ENCODE measurements at regions not wholly inside any gene's neighbourhood (a gene's known extent, or its start where the extent isn't known, plus 50 kb on each side); places are given as distances from the start of the nearest gene placed in this dataset.

- Histone ChIP-seq H3K36me3 (no peaks in the 10 kb centered on the region), H3K4me1 (ENCODE audit: low read depth) (no peaks in the 10 kb centered on the region), H3K27ac (no peak overlapping the region), H3K9me3 (ENCODE audit: low read depth) (no peaks in the 10 kb centered on the region), H3K4me3 (no peak overlapping the region), H3K27me3 (peaks cover 4% of the 10 kb centered on the region)
- TF ChIP-seq, protein P1, sequence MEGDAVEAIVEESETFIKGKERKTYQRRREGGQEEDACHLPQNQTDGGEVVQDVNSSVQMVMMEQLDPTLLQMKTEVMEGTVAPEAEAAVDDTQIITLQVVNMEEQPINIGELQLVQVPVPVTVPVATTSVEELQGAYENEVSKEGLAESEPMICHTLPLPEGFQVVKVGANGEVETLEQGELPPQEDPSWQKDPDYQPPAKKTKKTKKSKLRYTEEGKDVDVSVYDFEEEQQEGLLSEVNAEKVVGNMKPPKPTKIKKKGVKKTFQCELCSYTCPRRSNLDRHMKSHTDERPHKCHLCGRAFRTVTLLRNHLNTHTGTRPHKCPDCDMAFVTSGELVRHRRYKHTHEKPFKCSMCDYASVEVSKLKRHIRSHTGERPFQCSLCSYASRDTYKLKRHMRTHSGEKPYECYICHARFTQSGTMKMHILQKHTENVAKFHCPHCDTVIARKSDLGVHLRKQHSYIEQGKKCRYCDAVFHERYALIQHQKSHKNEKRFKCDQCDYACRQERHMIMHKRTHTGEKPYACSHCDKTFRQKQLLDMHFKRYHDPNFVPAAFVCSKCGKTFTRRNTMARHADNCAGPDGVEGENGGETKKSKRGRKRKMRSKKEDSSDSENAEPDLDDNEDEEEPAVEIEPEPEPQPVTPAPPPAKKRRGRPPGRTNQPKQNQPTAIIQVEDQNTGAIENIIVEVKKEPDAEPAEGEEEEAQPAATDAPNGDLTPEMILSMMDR (IDR thresholded peaks at IDR 0.05; ENCODE audit: low read depth, low read length) = no peak
- DNase-seq (ENCODE audit: low read depth in 1 of 2, low spot score in 1 of 2) = no peak
These were observed 100.0 kb upstream of the DBX1 start for GRCh38 chr11:20260307-20260706.

DNA sequence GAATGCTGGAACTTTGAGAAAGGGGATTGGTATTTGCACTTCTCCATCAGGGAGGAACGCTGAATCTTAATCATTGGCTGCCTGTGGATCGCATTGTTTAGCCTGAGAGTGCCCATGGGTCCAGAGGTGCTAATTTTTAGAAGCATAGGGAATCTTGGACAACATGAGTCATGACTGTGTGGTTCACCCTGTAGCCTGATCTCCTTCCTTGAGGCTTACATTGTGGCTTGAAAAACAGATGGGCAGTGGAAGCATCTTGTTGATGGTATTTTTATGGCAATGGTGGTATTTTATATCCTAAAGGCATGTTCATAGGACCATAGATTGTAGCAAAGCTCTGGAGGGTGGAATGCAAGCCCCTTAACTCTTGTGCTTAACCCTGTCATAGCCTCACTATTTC lies 99.2 kb upstream of the DBX1 start:
- Histone ChIP-seq H3K9me3 (ENCODE audit: low read depth) (no peaks in the 10 kb centered on the region), H3K27me3 (peaks cover 9% of the 10 kb centered on the region), H3K4me3 (no peak overlapping the region), H3K4me1 (ENCODE audit: low read depth) (no peaks in the 10 kb centered on the region), H3K27ac (no peak overlapping the region), H3K36me3 (no peaks in the 10 kb centered on the region)
- no peak for DNase-seq (ENCODE audit: low read depth in 1 of 2, low spot score in 1 of 2)
- TF ChIP-seq, protein P1 (IDR thresholded peaks at IDR 0.05; ENCODE audit: low read depth, low read length) = no peak

- H3K36me3 ChIP-seq = no peaks in the 10 kb centered on the region
- DNase-seq (ENCODE audit: low read depth in 1 of 2, low spot score in 1 of 2) = no peak
- TF ChIP-seq, protein P1 (IDR thresholded peaks at IDR 0.05; ENCODE audit: low read depth, low read length) = no peak
These were observed 98.2 kb upstream of the DBX1 start for GRCh38 chr11:20258376-20258895.

GRCh38 chr11:20256925-20257324 lies 96.7 kb upstream of the DBX1 start:
- Histone ChIP-seq H3K27ac (no peak overlapping the region), H3K4me1 (ENCODE audit: low read depth) (no peaks in the 10 kb centered on the region), H3K9me3 (ENCODE audit: low read depth) (no peaks in the 10 kb centered on the region), H3K36me3 (no peaks in the 10 kb centered on the region), H3K27me3 (peaks cover 16% of the 10 kb centered on the region), H3K4me3 (no peak overlapping the region)
- TF ChIP-seq, protein P1 (IDR thresholded peaks at IDR 0.05; ENCODE audit: low read depth, low read length) = no peak
- no peak for DNase-seq (ENCODE audit: low read depth in 1 of 2, low spot score in 1 of 2)

More at GRCh38 chr11:20258376-20258895, 98.2 kb upstream of the DBX1 start:
- H3K27ac ChIP-seq = no peak overlapping the region
- H3K4me3 ChIP-seq = no peak overlapping the region
- peaks cover 16% of the 10 kb centered on the region for H3K27me3 ChIP-seq
- no peaks in the 10 kb centered on the region for H3K4me1 ChIP-seq (ENCODE audit: low read depth)
- no peaks in the 10 kb centered on the region for H3K9me3 ChIP-seq (ENCODE audit: low read depth)

DNA sequence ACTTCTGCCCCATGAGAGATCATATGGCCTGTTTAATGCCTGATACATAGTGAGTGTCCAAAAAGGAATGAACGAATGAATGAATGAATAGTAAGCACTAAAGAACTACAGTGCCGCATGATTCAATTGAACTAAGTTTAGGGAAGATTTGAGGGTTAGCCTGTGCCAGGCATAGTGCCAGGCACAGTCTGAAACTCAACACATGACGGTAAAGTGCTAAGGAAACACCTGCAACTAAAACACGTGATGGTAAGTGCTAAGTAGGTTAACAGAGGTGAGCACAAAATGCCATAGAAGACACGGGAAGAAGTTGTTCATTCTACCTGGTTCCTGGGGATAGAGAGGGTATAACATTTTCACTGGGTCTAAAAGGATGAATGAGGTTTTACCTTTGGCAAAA lies 93.5 kb upstream of the DBX1 start:
- H3K27ac ChIP-seq = no peak overlapping the region
- no peak overlapping the region for H3K4me3 ChIP-seq
- H3K9me3 ChIP-seq (ENCODE audit: low read depth) = no peaks in the 10 kb centered on the region
- peaks cover 16% of the 10 kb centered on the region for H3K27me3 ChIP-seq
- no peak for DNase-seq (ENCODE audit: low read depth in 1 of 2, low spot score in 1 of 2)
- TF ChIP-seq, protein P1 (IDR thresholded peaks at IDR 0.05; ENCODE audit: low read depth, low read length) = no peak
- peaks cover 5% of the 10 kb centered on the region for H3K4me1 ChIP-seq (ENCODE audit: low read depth)
- no peaks in the 10 kb centered on the region for H3K36me3 ChIP-seq

DNA sequence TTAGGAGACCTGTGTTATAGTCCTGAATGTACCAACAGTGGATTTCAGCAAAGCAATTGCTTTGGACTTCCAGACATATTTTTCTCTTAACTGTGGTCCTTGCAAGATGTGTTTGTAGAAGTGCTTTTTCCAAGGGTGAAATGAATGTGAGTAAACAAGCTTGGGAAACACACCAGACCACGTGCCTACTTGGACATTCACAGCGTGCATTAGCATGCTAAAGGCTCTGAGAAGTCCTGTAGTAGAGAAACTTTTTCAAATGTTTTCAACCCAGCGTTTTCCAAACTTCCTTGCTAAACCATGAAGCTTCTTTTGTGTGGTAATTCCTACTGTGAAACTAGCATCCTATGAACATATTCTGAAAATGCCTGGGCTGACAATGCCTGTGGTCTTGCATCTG lies 91.2 kb upstream of the DBX1 start:
- Histone ChIP-seq H3K4me3 (no peak overlapping the region), H3K27me3 (peaks cover 28% of the 10 kb centered on the region), H3K4me1 (ENCODE audit: low read depth) (peaks cover 5% of the 10 kb centered on the region), H3K36me3 (no peaks in the 10 kb centered on the region), H3K9me3 (ENCODE audit: low read depth) (no peaks in the 10 kb centered on the region), H3K27ac (no peak overlapping the region)
- no peak for DNase-seq (ENCODE audit: low read depth in 1 of 2, low spot score in 1 of 2)
- TF ChIP-seq, protein P1 (IDR thresholded peaks at IDR 0.05; ENCODE audit: low read depth, low read length) = no peak
